ENCODE measurements at regions not wholly inside any gene's neighbourhood (a gene's known extent, or its start where the extent isn't known, plus 50 kb on each side); places are given as distances from the start of the nearest gene placed in this dataset.
"Not testable (repeated sequence)": the region's sequence is repeated elsewhere in the genome, so short reads cannot be mapped to it uniquely, and the experiment has no call there.

- intact Hi-C loops (cut with micrococcal nuclease): not testable (repeated sequence)
Measured at GRCh38 chrX:74181976-74182375, 122.0 kb upstream of the ZCCHC13 start.

GRCh38 chrX:74180716-74181115 lies 123.3 kb upstream of the ZCCHC13 start:
- intact Hi-C loops (cut with micrococcal nuclease): no loop called here

GRCh38 chrX:74179990-74180389 lies 124.0 kb upstream of the ZCCHC13 start:
- intact Hi-C loops (cut with micrococcal nuclease): no loop called here

GRCh38 chrX:74179499-74179898 lies 124.5 kb upstream of the ZCCHC13 start:
- intact Hi-C loops (cut with micrococcal nuclease): no loop called here

- intact Hi-C loops (cut with micrococcal nuclease): no loop called here
Measured at GRCh38 chrX:74179071-74179470, 124.9 kb upstream of the ZCCHC13 start.

- intact Hi-C loops (cut with micrococcal nuclease): no loop called here
Measured at GRCh38 chrX:74178536-74178935, 125.4 kb upstream of the ZCCHC13 start.

- intact Hi-C loops (cut with micrococcal nuclease): no loop called here
Measured at GRCh38 chrX:74171465-74171864, 132.5 kb upstream of the ZCCHC13 start.

- intact Hi-C loops (cut with micrococcal nuclease): no loop called here
Measured at GRCh38 chrX:74162199-74162598, 141.8 kb upstream of the ZCCHC13 start.

- intact Hi-C loops (cut with micrococcal nuclease): no loop called here
Measured at GRCh38 chrX:74160816-74161215, 143.2 kb upstream of the ZCCHC13 start.

GRCh38 chrX:74160358-74160757 lies 143.6 kb upstream of the ZCCHC13 start:
- intact Hi-C loops (cut with micrococcal nuclease): no loop called here

- intact Hi-C loops (cut with micrococcal nuclease): no loop called here
Measured at GRCh38 chrX:74147439-74147838, 156.5 kb upstream of the ZCCHC13 start.

GRCh38 chrX:74138943-74139342 lies 165.0 kb upstream of the ZCCHC13 start:
- intact Hi-C loops (cut with micrococcal nuclease): loop anchor here (5.0 kb wide), 1 partner anchor 577 kb away; the partner anchor contains the start of gene CHIC1

GRCh38 chrX:74133156-74133796 lies 170.7 kb upstream of the ZCCHC13 start:
- intact Hi-C loops (cut with micrococcal nuclease): loop anchor here (1.0 kb wide), 3 partner anchors 118 to 278 kb away; no protein-coding TSS in a partner anchor

- intact Hi-C loops (cut with micrococcal nuclease): no loop called here
Measured at GRCh38 chrX:74132280-74132679, 171.7 kb upstream of the ZCCHC13 start.

- intact Hi-C loops (cut with micrococcal nuclease): no loop called here
Measured at GRCh38 chrX:74119016-74119910, 184.7 kb upstream of the ZCCHC13 start.

- intact Hi-C loops (cut with micrococcal nuclease): no loop called here
Measured at GRCh38 chrX:74117962-74118902, 185.7 kb upstream of the ZCCHC13 start.

GRCh38 chrX:74111245-74111644 lies 192.7 kb upstream of the ZCCHC13 start:
- intact Hi-C loops (cut with micrococcal nuclease): no loop called here

- intact Hi-C loops (cut with micrococcal nuclease): no loop called here
Measured at GRCh38 chrX:74107666-74108065, 196.3 kb upstream of the ZCCHC13 start.

- intact Hi-C loops (cut with micrococcal nuclease): no loop called here
Measured at GRCh38 chrX:74104356-74105015, 199.5 kb upstream of the ZCCHC13 start.

GRCh38 chrX:74098407-74098806 lies 205.6 kb upstream of the ZCCHC13 start:
- intact Hi-C loops (cut with micrococcal nuclease): not testable (repeated sequence)

GRCh38 chrX:74090049-74090448 lies 213.9 kb upstream of the ZCCHC13 start:
- intact Hi-C loops (cut with micrococcal nuclease): no loop called here
